ENCODE measurements at regions not wholly inside any gene's neighbourhood (a gene's known extent, or its start where the extent isn't known, plus 50 kb on each side); places are given as distances from the start of the nearest gene placed in this dataset.
"Not testable (repeated sequence)": the region's sequence is repeated elsewhere in the genome, so short reads cannot be mapped to it uniquely, and the experiment has no call there.

GRCh38 chr2:128670066-128670465 is 351.4 kb upstream of the HS6ST1 start:
- no peak for DNase-seq

GRCh38 chr2:128671981-128672757 is 353.5 kb upstream of the HS6ST1 start:
- DNase-seq: not testable (repeated sequence)

- DNase-seq: not testable (repeated sequence)
Measured at GRCh38 chr2:128679680-128680079, 361.0 kb upstream of the HS6ST1 start.

- no peak for DNase-seq
Measured at GRCh38 chr2:128681507-128681906, 362.8 kb upstream of the HS6ST1 start.

- DNase-seq: no peak
Measured at GRCh38 chr2:128682266-128682665, 363.6 kb upstream of the HS6ST1 start.

- DNase-seq: no peak
Measured at GRCh38 chr2:128682729-128683284, 364.1 kb upstream of the HS6ST1 start.

DNA sequence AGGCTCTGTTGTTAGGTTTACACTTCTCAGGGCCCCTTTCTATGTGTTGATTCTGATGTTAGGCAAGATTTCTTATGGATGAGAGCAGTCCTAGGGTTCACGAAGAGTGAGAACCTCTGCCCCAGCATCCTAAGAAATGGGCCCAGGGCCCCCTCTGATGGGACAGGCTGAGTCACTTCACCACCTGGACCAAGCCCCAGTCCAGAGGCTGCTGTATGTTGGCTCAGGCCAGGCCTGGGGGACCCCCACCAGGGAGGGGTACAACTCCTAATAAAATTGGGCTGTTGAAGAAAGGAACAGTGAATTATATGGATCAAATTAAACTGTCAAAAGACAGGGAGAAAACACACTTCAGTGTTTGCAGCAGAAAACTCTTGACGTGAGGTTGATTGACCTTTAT is 365.9 kb upstream of the HS6ST1 start:
- no peak for DNase-seq

DNA sequence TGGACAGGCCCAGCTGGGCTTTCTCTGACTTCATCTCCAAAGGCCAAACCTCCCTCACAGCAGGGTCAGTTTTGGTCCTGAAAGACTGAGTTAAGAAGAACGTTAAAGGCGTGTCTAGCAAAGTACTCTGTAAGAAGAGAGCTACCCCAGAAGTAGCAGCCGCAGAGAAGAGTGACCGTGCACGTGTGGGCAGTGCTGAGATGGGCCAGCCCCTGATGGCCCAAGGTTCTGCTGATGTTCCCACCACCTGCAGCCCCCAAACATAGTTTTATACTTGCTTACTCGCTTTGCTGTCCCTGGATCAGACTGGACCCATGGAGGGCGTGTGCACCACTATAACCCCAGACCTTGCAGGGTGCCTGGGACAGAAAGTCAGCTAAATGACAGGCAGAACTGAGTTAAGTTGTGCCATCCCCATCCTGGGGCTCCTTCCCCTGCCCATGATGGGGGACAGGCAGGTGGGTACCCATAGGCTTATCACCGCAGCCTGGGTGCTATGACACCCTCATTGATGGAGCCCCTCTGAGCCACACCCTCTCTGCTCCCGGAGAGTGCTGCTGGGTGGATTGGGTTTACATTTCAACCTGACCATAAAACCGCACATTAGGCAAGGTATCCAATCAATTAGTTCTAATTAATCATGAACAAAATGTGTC is 367.3 kb upstream of the HS6ST1 start:
- DNase-seq: no peak

GRCh38 chr2:128686497-128686859 is 367.8 kb upstream of the HS6ST1 start:
- no peak for DNase-seq

DNA sequence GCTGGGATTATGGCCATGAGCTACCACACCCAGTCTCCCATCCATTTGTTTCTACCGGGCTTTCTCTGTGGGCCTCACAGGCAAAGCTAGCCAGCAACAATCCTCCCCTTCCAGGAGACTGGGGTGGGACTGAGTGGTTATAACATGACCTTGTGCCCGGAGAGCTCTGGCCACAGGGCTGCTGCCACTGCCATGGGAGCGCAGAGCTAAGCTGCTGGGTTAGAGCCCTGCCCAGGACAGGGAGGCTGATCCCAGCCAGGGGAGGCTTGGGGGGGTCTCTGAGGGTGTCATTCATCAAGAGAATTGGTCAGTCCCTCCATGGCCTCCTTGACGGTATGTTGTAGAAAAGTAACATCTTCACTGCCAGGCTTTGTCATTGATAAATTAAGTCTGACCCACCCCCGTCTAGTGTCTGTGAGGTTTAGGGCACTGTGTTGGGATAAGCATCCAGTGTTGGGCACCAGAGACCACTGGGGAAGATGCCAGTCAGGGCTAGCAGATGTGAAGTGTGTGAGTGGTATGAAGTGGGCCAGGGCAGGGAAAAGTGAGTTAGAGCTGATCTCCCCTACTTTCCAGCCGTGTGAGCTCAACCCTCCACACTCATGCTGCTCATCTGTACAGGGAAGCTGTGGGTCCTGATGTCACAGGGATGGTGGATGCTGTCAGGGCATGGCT is 368.4 kb upstream of the HS6ST1 start:
- no peak for DNase-seq

DNA sequence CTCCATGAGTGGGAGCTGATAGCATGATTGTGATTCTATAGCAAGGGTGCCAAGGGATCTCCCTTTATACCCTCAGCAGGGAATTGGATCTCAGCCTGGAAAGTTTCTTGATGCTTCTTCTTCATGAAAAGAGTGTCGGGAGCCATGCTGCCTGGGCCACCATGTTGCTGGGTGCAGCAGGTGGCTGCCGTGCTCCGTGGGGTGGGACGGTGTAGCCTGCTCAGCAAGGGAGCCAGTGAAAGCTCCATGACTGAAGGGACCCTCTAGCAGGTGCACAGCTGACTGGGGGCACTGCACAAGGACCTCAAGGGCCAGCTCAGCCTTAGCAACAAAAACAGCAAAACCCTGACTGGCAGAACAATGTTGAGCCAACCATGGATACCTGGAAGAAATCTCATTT is 368.9 kb upstream of the HS6ST1 start:
- DNase-seq: no peak

- no peak for DNase-seq
Measured at GRCh38 chr2:128689971-128690370, 371.3 kb upstream of the HS6ST1 start.

GRCh38 chr2:128690431-128690830 is 371.8 kb upstream of the HS6ST1 start:
- no peak for DNase-seq

DNA sequence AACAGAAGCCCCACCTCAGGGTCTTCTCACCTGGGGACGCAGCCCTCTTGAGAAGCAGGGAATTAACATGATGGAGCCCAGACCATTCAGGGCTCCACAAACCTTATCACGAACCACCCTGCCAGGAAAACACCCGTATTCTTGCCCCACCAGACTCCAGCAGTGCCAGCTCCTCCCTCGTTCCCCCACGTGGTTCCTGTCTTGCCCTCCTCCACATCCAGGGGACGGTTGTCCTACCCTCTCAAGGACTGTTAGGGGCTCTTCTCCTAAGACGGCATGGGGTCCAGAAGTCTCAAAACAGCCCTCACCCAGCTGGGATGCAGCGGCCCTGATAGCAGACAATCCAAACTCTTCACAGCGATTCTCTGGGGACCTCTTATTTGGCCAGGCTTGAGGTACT is 372.2 kb upstream of the HS6ST1 start:
- DNase-seq: no peak

DNA sequence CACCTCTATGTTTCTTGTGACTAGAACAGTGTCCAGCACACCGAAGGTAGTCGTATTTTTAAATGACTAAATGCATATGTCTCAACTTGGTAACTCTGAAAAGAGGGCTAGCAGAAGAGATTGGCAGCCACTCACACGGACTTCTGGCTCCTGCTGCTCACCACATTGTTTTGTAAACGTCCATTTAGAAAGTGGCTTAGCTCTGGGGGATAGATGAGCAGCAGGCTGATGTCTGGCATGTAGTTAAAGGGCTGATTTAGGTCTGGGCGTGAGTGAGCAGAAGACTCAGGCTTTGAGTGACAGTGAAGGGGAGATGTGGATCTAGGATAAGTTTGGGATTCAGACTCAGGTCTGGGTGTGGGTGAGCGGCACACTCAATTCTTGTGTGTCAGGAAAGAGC is 372.9 kb upstream of the HS6ST1 start:
- DNase-seq: no peak

GRCh38 chr2:128692895-128693742 is 374.5 kb upstream of the HS6ST1 start:
- DNase-seq: no peak

DNA sequence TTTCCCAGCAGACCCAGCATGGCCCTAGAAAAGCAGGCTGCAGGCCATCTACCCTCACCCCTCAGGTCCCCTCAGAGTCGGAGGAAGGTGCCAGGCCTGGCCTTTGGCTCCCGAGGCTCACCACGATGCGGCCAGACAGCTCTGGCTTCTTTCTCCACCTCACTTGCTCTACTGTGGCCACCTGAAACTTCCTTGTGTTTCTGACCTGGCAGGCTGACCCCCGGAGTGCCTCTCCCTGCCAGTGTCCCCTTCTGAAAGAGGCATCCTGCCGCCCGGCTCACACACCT is 375.0 kb upstream of the HS6ST1 start:
- no peak for DNase-seq

- no peak for DNase-seq
Measured at GRCh38 chr2:128695646-128696220, 377.1 kb upstream of the HS6ST1 start.

- no peak for DNase-seq
Measured at GRCh38 chr2:128696421-128696820, 377.8 kb upstream of the HS6ST1 start.

GRCh38 chr2:128701418-128701817 is 382.8 kb upstream of the HS6ST1 start:
- no peak for DNase-seq

DNA sequence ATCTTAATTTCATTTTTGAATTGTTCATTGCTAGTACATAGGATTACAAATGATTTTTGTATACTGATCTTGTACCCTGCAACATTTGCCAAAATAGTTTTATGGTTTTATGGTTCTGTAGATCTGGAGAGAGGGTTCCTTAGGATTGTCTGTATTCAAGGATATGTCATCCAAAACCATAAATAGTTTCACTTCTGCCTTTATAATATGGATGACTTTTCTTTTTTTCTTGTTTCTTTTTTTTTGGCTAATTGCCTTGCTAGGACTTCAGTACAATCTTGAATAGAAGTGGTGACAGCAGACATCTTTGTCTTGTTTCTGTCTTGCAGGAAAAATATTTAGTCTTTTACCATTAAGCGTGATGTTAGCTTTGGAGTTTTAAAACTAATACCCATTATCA is 383.9 kb upstream of the HS6ST1 start:
- DNase-seq: no peak

- DNase-seq: no peak
Measured at GRCh38 chr2:128708106-128708816, 389.6 kb upstream of the HS6ST1 start.
